IMR-90 (cell line): ENCODE measurements at regions not wholly inside any gene's neighbourhood (a gene's known extent, or its start where the extent isn't known, plus 50 kb on each side); places are given as distances from the start of the nearest gene placed in this dataset.

ENCODE experiments used
- ATAC-seq: fragments of 200-7000 bp; cut with Tn5 transposase; 2 replicates; pipeline ENCODE4 v1.9.1; 2020; ENCODE audit warnings: low read depth, mild to moderate bottlenecking, moderate library complexity
- BruUV-seq: library from RNA; stranded (reverse); fragments of 400-500 nt; replicated peaks from 2 replicates; lab custom pipeline; 2021; lab: Mats Ljungman, UMichigan
- CTCF ChIA-PET: fragments of 300-600 bp; formaldehyde crosslinking; extraction: SDS; loops from one replicate; lab custom pipeline; 2021; ENCODE audit warnings: antibody characterized with exemption; lab: Yijun Ruan, JAX
- POLR2A ChIA-PET: fragments of 300-600 bp; sonication (Branson Sonifier 250); formaldehyde crosslinking; loops from one replicate; lab custom pipeline; 2022; ENCODE audit warnings: antibody characterized with exemption; ENCODE audit not compliant: unreplicated experiment; lab: Charles Lee
- DNase-seq: peaks from one replicate; pipeline ENCODE4 v3.0.0; 2013
- H2AFZ ChIP-seq: replicated peaks from 2 replicates; pipeline ENCODE3; 2013; ENCODE audit warnings: low read length, mild to moderate bottlenecking; ENCODE audit not compliant: poor library complexity
- H2AK5ac ChIP-seq: 2 replicates; pipeline ENCODE4 v1.6.1; 2013; ENCODE audit warnings: low read depth, low read length, inconsistent platforms
- H2AK9ac ChIP-seq: replicated peaks from 2 replicates; pipeline ENCODE3; 2013; ENCODE audit warnings: mild to moderate bottlenecking, low read depth, low read length, moderate library complexity; ENCODE audit not compliant: poor library complexity
- H2BK120ac ChIP-seq: 2 replicates; pipeline ENCODE4 v1.6.1; 2013; ENCODE audit warnings: low read depth, low read length, inconsistent platforms
- H2BK15ac ChIP-seq: 3 replicates; pipeline ENCODE4 v1.6.1; 2013; ENCODE audit warnings: low read depth, low read length, inconsistent platforms
- H2BK20ac ChIP-seq: 2 replicates; pipeline ENCODE4 v1.6.1; 2013; ENCODE audit warnings: low read depth, mild to moderate bottlenecking, inconsistent platforms, low read length, moderate library complexity
- H2BK5ac ChIP-seq: 2 replicates; pipeline ENCODE4 v1.6.1; 2013; ENCODE audit warnings: mild to moderate bottlenecking, low read depth, low read length, inconsistent platforms; ENCODE audit not compliant: poor library complexity, severe bottlenecking
- H3K14ac ChIP-seq: replicated peaks from 2 replicates; pipeline ENCODE4 v1.6.1; 2013; ENCODE audit warnings: low read depth, low read length, inconsistent platforms
- H3K18ac ChIP-seq: 2 replicates; pipeline ENCODE4 v1.6.1; 2013; ENCODE audit warnings: low read depth, low read length, control low read depth
- H3K23ac ChIP-seq: 2 replicates; pipeline ENCODE4 v1.6.1; 2013; ENCODE audit warnings: low read depth, low read length, inconsistent platforms
- H3K27ac ChIP-seq: 2 replicates; pipeline ENCODE4 v1.5.1; 2013; ENCODE audit warnings: mild to moderate bottlenecking, control low read depth, low read length; ENCODE audit not compliant: insufficient read depth
- H3K27me3 ChIP-seq: 2 replicates; pipeline ENCODE4 v1.6.1; 2013; ENCODE audit warnings: low read length; ENCODE audit not compliant: control insufficient read depth, insufficient read depth
- H3K36me3 ChIP-seq: 2 replicates; pipeline ENCODE4 v1.6.1; 2013; ENCODE audit warnings: low read length, mixed read lengths; ENCODE audit not compliant: control insufficient read depth, insufficient read depth
- H3K4ac ChIP-seq: 2 replicates; pipeline ENCODE4 v1.6.1; 2013; ENCODE audit warnings: low read depth, low read length, inconsistent platforms
- H3K4me1 ChIP-seq: 2 replicates; pipeline ENCODE4 v1.6.1; 2013; ENCODE audit warnings: low read length, mixed read lengths; ENCODE audit not compliant: control insufficient read depth, insufficient read depth
- H3K4me2 ChIP-seq: 2 replicates; pipeline ENCODE4 v1.6.1; 2013; ENCODE audit warnings: low read depth, mild to moderate bottlenecking, control low read depth, low read length, moderate library complexity
- H3K4me3 ChIP-seq: 2 replicates; pipeline ENCODE4 v1.5.1; 2013; ENCODE audit warnings: low read depth, mild to moderate bottlenecking, control low read depth, low read length, moderate library complexity; ENCODE audit not compliant: insufficient read depth
- H3K56ac ChIP-seq: 2 replicates; pipeline ENCODE4 v1.6.1; 2013; ENCODE audit warnings: low read length, inconsistent platforms; ENCODE audit not compliant: insufficient read depth; ENCODE audit errors: extremely low read depth
- H3K79me1 ChIP-seq, 2 experiments: 2 replicates each; pipeline ENCODE4 v1.6.1; 2013; ENCODE audit warnings: low read length in 2 of 2, inconsistent platforms in 1 of 2, low read depth in 1 of 2
- H3K9ac ChIP-seq: 2 replicates; pipeline ENCODE4 v1.6.1; 2013; ENCODE audit warnings: low read depth, low read length, control low read depth
- H3K9me1 ChIP-seq: 2 replicates; pipeline ENCODE4 v1.6.1; 2013; ENCODE audit warnings: low read length, inconsistent platforms; ENCODE audit not compliant: insufficient read depth
- H3K9me3 ChIP-seq: 2 replicates; pipeline ENCODE4 v1.6.1; 2013; ENCODE audit warnings: low read length; ENCODE audit not compliant: control insufficient read depth, insufficient read depth
- H4K20me1 ChIP-seq: 2 replicates; pipeline ENCODE4 v1.6.1; 2013; ENCODE audit warnings: low read length, inconsistent platforms; ENCODE audit not compliant: insufficient read depth
- H4K5ac ChIP-seq: 2 replicates; pipeline ENCODE4 v1.6.1; 2013; ENCODE audit warnings: mild to moderate bottlenecking, low read depth, low read length, control low read depth
- H4K8ac ChIP-seq, 2 experiments: 2 replicates each; pipeline ENCODE4 v1.6.1; 2013; ENCODE audit warnings: low read depth in 2 of 2, low read length in 2 of 2, control low read depth in 1 of 2, inconsistent platforms in 1 of 2
- H4K91ac ChIP-seq: 2 replicates; pipeline ENCODE4 v1.6.1; 2013; ENCODE audit warnings: low read depth, low read length, inconsistent platforms; ENCODE audit not compliant: insufficient read depth
- MAFK ChIP-seq: IDR thresholded peaks from 2 replicates; pipeline ENCODE4 v1.6.1; 2012; ENCODE audit warnings: low read depth, low read length, improper control_type of control experiment
- POLR2A ChIP-seq: IDR thresholded peaks from 2 replicates; pipeline ENCODE4 v1.6.1; 2012; ENCODE audit warnings: mild to moderate bottlenecking, low read depth, low read length
- RAD21 ChIP-seq: IDR thresholded peaks from 2 replicates; pipeline ENCODE4 v1.6.1; 2012; ENCODE audit warnings: low read length, improper control_type of control experiment
- WGBS, 2 experiments: methylation state at CpG; one replicate each; pipeline versions ENCODE4 v1.1.5 to v1.1.7; 2013; ENCODE audit warnings: missing lambda C conversion rate in 2 of 2; ENCODE audit not compliant: insufficient read length in 1 of 2; ENCODE audit errors: extremely low coverage in 2 of 2; 5-methylcytosine and 5-hydroxymethylcytosine counted together
- dilution Hi-C: fragments of 300-500 bp; cut with HindIII; formaldehyde crosslinking; loops from one replicate; pipeline ENCODE4 v1.14.3; 2018; ENCODE audit warnings: low sequenced_read_pairs; ENCODE audit not compliant: unreplicated experiment
- in situ Hi-C: fragments of 300-500 bp; cut with MboI; formaldehyde crosslinking; loops from 3 replicates; pipeline ENCODE4 v1.14.3; 2019; ENCODE audit warnings: low sequenced_read_pairs, inconsistent platforms, mixed read lengths
- intact Hi-C: fragments of 100-400 bp; cut with micrococcal nuclease; formaldehyde crosslinking; loops from 2 replicates; pipeline ENCODE4 v1.10.0; 2022
- TF ChIP-seq, protein P1 (sequence below): conservative IDR thresholded peaks from 2 replicates; pipeline ENCODE4 v1.5.1; 2012; ENCODE audit warnings: mild to moderate bottlenecking, low read depth, low read length, improper control_type of control experiment
- TF ChIP-seq, protein P2 (sequence below): fragments of 150-350 bp; IDR thresholded peaks from 2 replicates; pipeline ENCODE4 v1.6.1; 2016; ENCODE audit warnings: low read depth, mild to moderate bottlenecking, low read length, moderate library complexity, borderline replicate concordance

DNA sequence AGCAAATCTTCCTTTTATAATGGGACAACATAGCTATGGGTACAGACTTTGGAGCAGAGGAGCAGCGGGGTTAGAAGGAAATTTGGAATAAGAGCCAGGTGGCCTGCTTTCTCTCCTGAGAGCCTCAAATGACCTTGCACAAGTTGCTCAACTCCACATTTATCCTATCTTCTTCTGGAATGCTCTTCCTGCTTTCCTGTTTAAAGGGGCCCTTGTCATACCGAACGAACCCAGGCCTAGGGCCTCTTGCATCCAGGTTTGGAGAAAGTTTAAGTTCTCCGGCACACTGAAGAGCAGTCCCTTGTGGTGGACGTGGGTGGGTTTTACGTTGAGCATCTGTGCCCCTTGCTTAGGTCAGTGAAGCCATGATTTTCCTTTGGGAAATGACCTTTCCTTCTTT is 197.9 kb upstream of the NR3C1 start:
- Histone ChIP-seq H2AFZ (no peak overlapping the region), H3K27ac (no peak overlapping the region), H3K27me3 (no peaks in the 10 kb centered on the region), H2AK5ac (no peak overlapping the region; the same call in 1 of the 2 replicates), H3K56ac (no peak overlapping the region), H2BK20ac (no peak overlapping the region), H2BK15ac (no peak overlapping the region), H3K14ac (no peak overlapping the region), H3K23ac (no peak overlapping the region), H4K20me1 (no peaks in the 10 kb centered on the region), H3K4me2 (no peak overlapping the region), H3K9me1 (no peaks in the 10 kb centered on the region), H3K4me3 (no peak overlapping the region), H3K4me1 (peaks cover 4% of the 10 kb centered on the region), H3K79me1 (no peaks in the 10 kb centered on the region), H2BK120ac (no peak overlapping the region), H2BK5ac (no peak overlapping the region), H3K9ac (no peak overlapping the region), H3K18ac (no peak overlapping the region), H4K91ac (no peak overlapping the region), H3K9me3 (no peaks in the 10 kb centered on the region), H3K36me3 (no peaks in the 10 kb centered on the region), H4K8ac (no peak overlapping the region), H4K5ac (no peak overlapping the region), H2AK9ac (no peak overlapping the region), H3K4ac (no peak overlapping the region)
- WGBS, 2 experiments: no CpG with 5 or more reads among the region's 6 CpGs
- intact Hi-C loops (no loop called here), in situ Hi-C loops (no loop called here), dilution Hi-C loops (no loop called here)
- DNase-seq: no peak
- ChIA-PET POLR2A (no interaction called here), CTCF (no interaction called here)
- no peak for ATAC-seq
- TF ChIP-seq POLR2A (no peak), MAFK (no peak), RAD21 (no peak)
- TF ChIP-seq, protein P1, sequence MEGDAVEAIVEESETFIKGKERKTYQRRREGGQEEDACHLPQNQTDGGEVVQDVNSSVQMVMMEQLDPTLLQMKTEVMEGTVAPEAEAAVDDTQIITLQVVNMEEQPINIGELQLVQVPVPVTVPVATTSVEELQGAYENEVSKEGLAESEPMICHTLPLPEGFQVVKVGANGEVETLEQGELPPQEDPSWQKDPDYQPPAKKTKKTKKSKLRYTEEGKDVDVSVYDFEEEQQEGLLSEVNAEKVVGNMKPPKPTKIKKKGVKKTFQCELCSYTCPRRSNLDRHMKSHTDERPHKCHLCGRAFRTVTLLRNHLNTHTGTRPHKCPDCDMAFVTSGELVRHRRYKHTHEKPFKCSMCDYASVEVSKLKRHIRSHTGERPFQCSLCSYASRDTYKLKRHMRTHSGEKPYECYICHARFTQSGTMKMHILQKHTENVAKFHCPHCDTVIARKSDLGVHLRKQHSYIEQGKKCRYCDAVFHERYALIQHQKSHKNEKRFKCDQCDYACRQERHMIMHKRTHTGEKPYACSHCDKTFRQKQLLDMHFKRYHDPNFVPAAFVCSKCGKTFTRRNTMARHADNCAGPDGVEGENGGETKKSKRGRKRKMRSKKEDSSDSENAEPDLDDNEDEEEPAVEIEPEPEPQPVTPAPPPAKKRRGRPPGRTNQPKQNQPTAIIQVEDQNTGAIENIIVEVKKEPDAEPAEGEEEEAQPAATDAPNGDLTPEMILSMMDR: no peak
- TF ChIP-seq, protein P2, sequence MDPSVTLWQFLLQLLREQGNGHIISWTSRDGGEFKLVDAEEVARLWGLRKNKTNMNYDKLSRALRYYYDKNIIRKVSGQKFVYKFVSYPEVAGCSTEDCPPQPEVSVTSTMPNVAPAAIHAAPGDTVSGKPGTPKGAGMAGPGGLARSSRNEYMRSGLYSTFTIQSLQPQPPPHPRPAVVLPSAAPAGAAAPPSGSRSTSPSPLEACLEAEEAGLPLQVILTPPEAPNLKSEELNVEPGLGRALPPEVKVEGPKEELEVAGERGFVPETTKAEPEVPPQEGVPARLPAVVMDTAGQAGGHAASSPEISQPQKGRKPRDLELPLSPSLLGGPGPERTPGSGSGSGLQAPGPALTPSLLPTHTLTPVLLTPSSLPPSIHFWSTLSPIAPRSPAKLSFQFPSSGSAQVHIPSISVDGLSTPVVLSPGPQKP: no peak
- BruUV-seq: no TSS peak
